HG03097 (cell line): ENCODE measurements at regions not wholly inside any gene's neighbourhood (a gene's known extent, or its start where the extent isn't known, plus 50 kb on each side); places are given as distances from the start of the nearest gene placed in this dataset.
"Not testable (repeated sequence)": the region's sequence is repeated elsewhere in the genome, so short reads cannot be mapped to it uniquely, and the experiment has no call there.

ENCODE experiments used
- ATAC-seq: cut with Tn5 transposase; IDR thresholded peaks from one replicate; pipeline ENCODE4 v1.9.1; 2021; ENCODE audit not compliant: unreplicated experiment, low FRiP score

- no peak for ATAC-seq
Observed at GRCh38 chr3:106981392-106981791, 395.8 kb upstream of the CCDC54 start.

- ATAC-seq, result no peak
Observed at GRCh38 chr3:106985721-106986120, 391.5 kb upstream of the CCDC54 start.

GRCh38 chr3:106998841-106999682, 378.2 kb upstream of the CCDC54 start:
- ATAC-seq, result peak; percentile 66

- ATAC-seq, result no peak
Observed at GRCh38 chr3:107001635-107002034, 375.6 kb upstream of the CCDC54 start.

GRCh38 chr3:107005352-107005751, 371.9 kb upstream of the CCDC54 start:
- ATAC-seq, result not testable (repeated sequence)

- no peak for ATAC-seq
Observed at GRCh38 chr3:107008213-107008612, 369.0 kb upstream of the CCDC54 start.

GRCh38 chr3:107013641-107014040, 363.6 kb upstream of the CCDC54 start:
- ATAC-seq, result no peak

- no peak for ATAC-seq
Observed at GRCh38 chr3:107024551-107025026, 352.6 kb upstream of the CCDC54 start.

- no peak for ATAC-seq
Observed at GRCh38 chr3:107025961-107026360, 351.3 kb upstream of the CCDC54 start.

- no peak for ATAC-seq
Observed at GRCh38 chr3:107028086-107028485, 349.2 kb upstream of the CCDC54 start.

GRCh38 chr3:107028626-107029025, 348.6 kb upstream of the CCDC54 start:
- no peak for ATAC-seq

- no peak for ATAC-seq
Observed at GRCh38 chr3:107032111-107032510, 345.1 kb upstream of the CCDC54 start.

GRCh38 chr3:107034142-107034541, 343.1 kb upstream of the CCDC54 start:
- ATAC-seq, result no peak

GRCh38 chr3:107035176-107035575, 342.1 kb upstream of the CCDC54 start:
- no peak for ATAC-seq

GRCh38 chr3:107044677-107045076, 332.6 kb upstream of the CCDC54 start:
- ATAC-seq, result no peak

GRCh38 chr3:107045791-107046190, 331.4 kb upstream of the CCDC54 start:
- ATAC-seq, result no peak

GRCh38 chr3:107055181-107055942, 321.9 kb upstream of the CCDC54 start:
- ATAC-seq, result no peak

- ATAC-seq, result no peak
Observed at GRCh38 chr3:107061466-107061865, 315.8 kb upstream of the CCDC54 start.

- ATAC-seq, result no peak
Observed at GRCh38 chr3:107062310-107062709, 314.9 kb upstream of the CCDC54 start.

GRCh38 chr3:107062787-107063186, 314.5 kb upstream of the CCDC54 start:
- no peak for ATAC-seq

- ATAC-seq, result no peak
Observed at GRCh38 chr3:107063351-107063750, 313.9 kb upstream of the CCDC54 start.
